GM18502 (cell line): ENCODE measurements at regions not wholly inside any gene's neighbourhood (a gene's known extent, or its start where the extent isn't known, plus 50 kb on each side); places are given as distances from the start of the nearest gene placed in this dataset.

ENCODE experiments used
- ATAC-seq: cut with Tn5 transposase; IDR thresholded peaks from one replicate; pipeline ENCODE4 v1.9.1; 2021; ENCODE audit warnings: mild to moderate bottlenecking; ENCODE audit not compliant: unreplicated experiment, poor library complexity

DNA sequence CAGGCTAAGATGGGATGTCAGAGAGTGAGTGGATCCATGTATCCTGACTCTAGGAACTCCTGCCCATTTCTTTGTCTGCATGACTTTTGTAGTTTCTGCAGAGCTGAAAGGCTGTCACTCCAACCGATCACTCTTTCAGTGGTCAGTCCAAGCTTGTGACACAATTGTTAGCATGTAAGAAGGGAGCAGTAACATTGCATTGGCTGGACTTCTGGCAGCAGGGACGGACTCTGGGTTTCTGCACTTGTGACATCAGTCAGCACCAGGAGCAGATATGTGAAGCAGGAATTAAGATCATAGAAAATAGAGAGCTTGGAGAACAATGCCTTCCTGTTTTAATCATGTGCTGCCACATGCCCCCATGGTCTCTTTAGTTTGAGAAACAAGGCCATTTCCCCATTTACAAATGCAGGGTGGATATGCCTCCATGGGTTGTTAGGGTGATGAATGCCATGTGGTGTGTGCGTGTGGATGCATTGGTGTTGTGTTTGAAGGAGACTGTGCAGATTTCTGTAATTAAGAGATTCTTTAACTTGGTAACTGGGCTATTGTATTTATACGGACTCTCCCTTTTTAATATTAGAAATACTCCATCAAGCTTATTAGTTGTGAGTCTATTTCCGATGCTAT lies 214.3 kb upstream of the EPHA4 start:
- ATAC-seq, result no peak

DNA sequence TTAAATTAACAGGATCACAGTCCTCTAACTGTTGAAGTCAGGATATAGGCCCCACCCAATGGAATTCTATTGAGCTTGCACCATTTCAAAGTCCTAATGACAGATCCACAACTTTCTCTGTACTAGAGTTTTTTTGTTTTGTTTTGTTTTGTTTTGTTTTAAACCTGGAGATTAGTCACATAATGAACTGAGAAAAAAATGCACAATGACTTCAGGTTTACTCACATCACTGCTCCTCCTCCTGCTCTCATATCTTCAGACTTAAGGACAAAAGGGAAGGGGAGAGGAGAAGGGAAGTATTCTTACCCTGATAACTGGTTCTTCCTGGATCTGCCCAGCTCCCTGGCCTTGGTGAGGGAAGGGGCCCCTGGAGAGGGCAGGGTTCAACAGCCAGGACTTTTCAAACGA lies 208.2 kb upstream of the EPHA4 start:
- no peak for ATAC-seq

- ATAC-seq, result no peak
Measured at GRCh38 chr2:221779614-221780067, 207.5 kb upstream of the EPHA4 start.

GRCh38 chr2:221778025-221778424 lies 205.9 kb upstream of the EPHA4 start:
- ATAC-seq, result no peak

DNA sequence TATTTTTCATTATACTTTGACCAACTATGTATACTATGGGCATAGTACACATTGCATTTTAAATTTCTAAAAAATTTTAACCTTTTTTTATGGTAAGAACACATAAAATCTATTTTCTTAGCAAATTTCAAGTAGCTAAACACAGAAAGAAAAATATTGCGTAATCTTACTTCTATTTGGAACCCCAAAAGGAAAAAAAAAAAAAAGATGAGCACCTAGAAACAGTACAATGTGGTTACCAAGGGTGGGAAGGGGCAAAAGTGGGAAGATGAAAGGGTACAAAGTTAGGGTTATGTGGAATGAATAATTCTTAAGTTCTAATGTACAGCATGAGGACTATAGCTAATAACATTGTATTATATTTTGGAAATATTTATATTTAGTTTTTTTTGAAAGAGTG lies 205.0 kb upstream of the EPHA4 start:
- no peak for ATAC-seq

DNA sequence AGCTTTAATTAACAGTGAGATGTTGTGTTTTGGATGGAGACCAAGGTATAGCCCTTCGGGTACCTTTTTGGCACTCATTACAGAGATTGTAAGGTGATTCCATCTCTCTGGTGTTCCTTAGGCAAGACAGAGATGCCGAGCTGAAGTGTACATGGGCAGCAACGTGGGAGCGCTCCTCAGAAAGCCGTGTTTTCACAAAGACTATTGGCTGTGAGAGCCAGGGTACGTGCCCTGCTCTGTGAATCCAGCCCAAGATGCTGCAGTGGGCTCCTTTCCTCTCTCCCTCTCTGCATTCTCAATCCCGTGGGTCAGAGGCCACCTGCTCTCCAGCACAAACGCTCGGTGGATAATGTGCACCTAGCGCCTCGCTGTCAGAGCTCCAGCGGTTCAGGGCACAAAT lies 203.0 kb upstream of the EPHA4 start:
- ATAC-seq, result no peak

DNA sequence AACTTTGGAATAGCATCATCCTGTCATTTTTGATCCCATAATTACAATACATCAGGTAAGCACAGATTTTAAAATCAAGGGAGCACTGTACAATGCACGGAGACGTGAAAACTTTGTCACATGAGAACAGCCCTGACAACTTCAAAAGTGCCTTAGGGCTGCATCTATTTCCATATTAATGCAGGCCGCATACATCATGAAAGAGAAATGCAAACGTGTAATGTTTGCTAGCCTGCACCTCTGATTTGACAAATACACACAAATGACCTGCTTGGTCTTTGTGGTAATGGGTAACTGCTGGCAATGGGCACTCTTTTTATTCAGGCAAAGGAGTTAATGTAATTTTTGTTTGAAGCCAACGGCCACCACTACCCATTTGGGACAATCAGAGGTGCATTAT lies 202.0 kb upstream of the EPHA4 start:
- no peak for ATAC-seq

DNA sequence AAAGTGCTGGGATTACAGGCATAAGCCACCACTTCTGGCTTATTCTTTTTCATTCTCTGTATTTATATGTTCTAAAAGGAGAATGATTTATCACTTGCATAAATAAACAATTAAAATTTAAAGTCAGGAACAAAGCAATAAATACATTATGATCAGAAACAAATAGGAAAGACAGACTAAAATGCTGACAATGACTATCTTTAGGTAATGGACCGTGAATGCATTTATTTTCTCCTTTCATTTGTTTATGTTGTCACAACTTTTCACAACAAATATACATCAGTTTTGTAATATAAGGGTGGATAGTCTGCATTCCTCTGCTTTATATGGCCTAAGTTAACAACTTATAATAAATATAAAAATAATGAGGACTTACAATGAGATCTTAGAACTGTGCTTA lies 199.2 kb upstream of the EPHA4 start:
- ATAC-seq, result no peak

GRCh38 chr2:221767106-221768012 lies 195.3 kb upstream of the EPHA4 start:
- ATAC-seq, result no peak

GRCh38 chr2:221762496-221762895 lies 190.4 kb upstream of the EPHA4 start:
- ATAC-seq, result no peak

DNA sequence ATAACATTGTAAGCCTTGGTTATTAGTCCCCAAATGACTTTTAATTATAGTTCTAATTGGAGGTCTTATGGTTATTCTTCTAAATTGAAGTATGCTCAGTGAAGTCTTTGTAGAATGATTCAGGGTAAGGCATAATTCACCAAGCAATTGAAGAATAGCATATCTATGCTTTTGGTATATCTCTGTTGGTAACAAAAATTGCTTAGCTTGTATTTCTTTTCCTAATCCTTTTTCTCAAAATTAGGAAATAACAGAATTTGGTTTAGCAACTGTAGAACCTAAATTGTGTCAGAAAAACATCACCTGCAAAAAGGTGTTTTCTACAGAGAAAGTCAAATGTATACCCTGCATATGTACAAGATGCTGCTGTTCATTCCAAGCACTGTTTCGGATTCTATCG lies 189.2 kb upstream of the EPHA4 start:
- ATAC-seq, result no peak

GRCh38 chr2:221758076-221758475 lies 186.0 kb upstream of the EPHA4 start:
- no peak for ATAC-seq

DNA sequence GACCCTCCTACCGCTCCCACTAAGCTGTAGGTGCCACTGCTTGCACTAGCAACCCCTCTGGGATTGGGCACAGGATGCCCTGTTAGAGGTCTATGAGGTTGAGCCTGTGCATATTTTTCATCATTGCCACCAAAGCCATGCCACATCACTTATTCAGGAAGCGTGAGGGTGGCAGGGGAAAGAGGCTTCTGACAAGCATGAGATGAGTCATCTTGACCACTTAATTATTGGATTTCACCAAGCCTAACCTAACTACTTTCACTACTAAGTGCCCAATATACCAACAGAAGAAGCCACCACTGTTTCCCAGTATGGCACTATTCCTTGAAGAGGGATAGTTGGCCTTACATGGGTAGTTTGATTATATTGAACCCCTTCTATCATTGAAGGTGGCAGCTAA lies 181.3 kb upstream of the EPHA4 start:
- no peak for ATAC-seq

DNA sequence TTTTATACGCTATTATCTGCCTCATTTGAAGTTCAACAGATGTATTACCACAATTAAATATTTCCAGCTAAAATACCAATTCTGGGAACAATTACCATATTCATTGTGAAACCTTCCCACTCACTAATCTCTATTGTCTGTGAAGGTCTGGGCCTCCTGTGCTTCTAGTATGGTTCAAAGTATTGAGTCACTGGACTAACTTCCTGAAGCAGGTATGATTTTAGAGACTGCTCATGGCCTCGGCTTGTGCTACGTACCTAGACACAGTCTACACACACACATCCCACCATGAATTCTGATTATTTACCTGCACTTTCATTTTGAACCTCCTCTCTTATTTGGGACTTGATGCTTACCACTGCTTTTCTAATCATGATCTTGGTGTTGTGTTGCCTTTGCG lies 180.7 kb upstream of the EPHA4 start:
- no peak for ATAC-seq

DNA sequence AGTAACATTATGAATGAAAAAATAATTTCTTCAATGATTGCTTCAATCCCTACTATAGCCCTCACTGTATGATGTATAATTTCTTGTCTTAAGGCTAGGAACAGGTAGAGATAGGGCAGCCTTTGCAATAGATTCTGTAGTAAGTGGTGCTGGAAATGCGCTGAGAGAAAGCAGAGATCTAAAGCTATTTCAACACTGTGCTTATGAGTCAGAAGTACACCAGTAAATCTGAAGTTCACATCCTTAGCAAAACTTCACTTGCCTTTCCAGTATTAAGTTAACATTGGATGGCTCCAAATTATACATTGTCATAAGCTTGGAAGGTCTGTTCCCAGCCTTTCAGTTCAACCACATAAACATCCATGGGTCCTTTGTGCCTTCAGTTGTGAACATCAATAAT lies 178.2 kb upstream of the EPHA4 start:
- no peak for ATAC-seq

GRCh38 chr2:221747289-221747972 lies 175.3 kb upstream of the EPHA4 start:
- peak; percentile 93 for ATAC-seq

DNA sequence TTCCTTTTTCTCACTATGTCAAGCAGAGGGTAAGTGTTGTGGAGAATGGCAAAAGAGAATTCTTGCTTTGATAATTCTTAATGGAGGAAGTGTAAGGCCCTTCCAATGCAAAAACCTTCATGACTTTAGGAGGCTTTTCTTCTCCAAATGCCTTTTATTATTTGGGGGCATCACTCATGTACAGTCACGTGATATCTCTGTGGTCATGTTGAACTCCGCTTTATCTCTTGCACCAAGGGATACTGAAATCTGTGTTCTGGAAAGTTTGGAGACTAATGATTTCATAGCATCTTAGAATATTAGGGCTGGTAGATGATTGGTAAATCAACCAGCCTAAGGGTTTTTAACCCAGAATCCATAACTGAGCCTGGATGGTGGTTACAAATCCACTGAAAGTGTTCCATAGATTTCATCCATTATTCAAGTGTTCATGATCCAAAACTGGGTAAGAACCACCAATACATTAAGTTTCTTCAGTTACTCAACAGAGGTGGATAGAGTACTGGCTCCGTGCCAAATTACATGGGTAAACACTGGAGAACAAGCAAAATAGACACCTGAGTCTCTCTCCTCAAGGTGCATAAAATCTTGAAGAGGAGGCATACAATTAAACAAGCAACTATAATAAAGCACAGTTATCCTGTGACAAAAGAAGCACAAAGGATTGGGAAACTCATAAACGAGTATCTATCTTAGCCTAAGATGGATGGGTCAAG lies 169.6 kb upstream of the EPHA4 start:
- ATAC-seq, result no peak

GRCh38 chr2:221731432-221732145 lies 159.5 kb upstream of the EPHA4 start:
- ATAC-seq, result no peak

GRCh38 chr2:221726894-221727513 lies 154.9 kb upstream of the EPHA4 start:
- no peak for ATAC-seq
